HL-60 (cell line): ENCODE measurements at regions not wholly inside any gene's neighbourhood (a gene's known extent, or its start where the extent isn't known, plus 50 kb on each side); places are given as distances from the start of the nearest gene placed in this dataset.

Source experiments
- DNase-seq, 2 experiments: peaks; one replicate each; pipeline ENCODE4 v3.0.0-alpha.2; 2010 to 2020; ENCODE audit warnings: low read depth in 1 of 2, low spot score in 1 of 2
- H3K27ac ChIP-seq: fragments of 250-450 bp; sonication (Bioruptor Pico); replicated peaks from 2 replicates; pipeline ENCODE4 v1.5.1; 2020; ENCODE audit warnings: mild to moderate bottlenecking, moderate library complexity
- H3K27me3 ChIP-seq: fragments of 250-450 bp; sonication (Bioruptor Pico); 2 replicates; pipeline ENCODE4 v1.5.1; 2021; ENCODE audit warnings: mild to moderate bottlenecking, moderate library complexity; ENCODE audit not compliant: insufficient read depth, poor library complexity, severe bottlenecking
- H3K4me3 ChIP-seq: replicated peaks from 2 replicates; pipeline ENCODE4 v1.5.1; 2011; ENCODE audit warnings: mild to moderate bottlenecking, control low read depth, low read length; ENCODE audit not compliant: insufficient read depth
- CTCF ChIP-seq: IDR thresholded peaks from one replicate; pipeline ENCODE4 v1.5.1; 2011; ENCODE audit warnings: low read length, control low read depth, inconsistent platforms; ENCODE audit not compliant: insufficient read depth
- GABPA ChIP-seq: IDR thresholded peaks from 2 replicates; pipeline ENCODE4 v1.6.1; 2012; ENCODE audit warnings: low read depth
- POLR2AphosphoS5 ChIP-seq: IDR thresholded peaks from 2 replicates; pipeline ENCODE4 v1.6.1; 2012; ENCODE audit warnings: low read depth
- SPI1 ChIP-seq: IDR thresholded peaks from 2 replicates; pipeline ENCODE4 v1.6.1; 2012; ENCODE audit warnings: low read depth, mild to moderate bottlenecking, borderline replicate concordance
- TF ChIP-seq, protein P1 (sequence below): IDR thresholded peaks from 2 replicates; pipeline ENCODE4 v1.6.1; 2012; ENCODE audit warnings: low read depth; ENCODE audit not compliant: insufficient replicate concordance

DNA sequence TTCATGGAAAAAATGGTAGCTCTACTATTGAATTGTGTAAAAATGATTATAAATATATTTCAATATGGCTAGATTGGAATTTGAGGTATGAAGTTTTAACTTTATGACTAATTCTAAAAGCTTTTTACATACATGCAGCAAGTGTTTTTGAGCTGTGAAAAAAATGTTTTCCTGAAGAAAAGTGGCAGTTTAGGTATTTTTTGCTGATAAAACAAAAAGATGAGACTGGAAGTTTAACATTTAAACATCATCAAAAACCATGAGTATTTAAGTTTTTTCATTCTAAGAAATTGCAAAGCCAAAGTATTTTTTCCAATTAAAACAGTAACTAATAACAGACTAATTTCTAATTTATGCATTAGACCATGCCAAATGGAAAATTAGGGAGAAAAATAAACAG lies 751.1 kb downstream of the FGF9 start:
- TF ChIP-seq SPI1 (no peak), GABPA (no peak), POLR2AphosphoS5 (no peak), CTCF (no peak)
- TF ChIP-seq, protein P1, sequence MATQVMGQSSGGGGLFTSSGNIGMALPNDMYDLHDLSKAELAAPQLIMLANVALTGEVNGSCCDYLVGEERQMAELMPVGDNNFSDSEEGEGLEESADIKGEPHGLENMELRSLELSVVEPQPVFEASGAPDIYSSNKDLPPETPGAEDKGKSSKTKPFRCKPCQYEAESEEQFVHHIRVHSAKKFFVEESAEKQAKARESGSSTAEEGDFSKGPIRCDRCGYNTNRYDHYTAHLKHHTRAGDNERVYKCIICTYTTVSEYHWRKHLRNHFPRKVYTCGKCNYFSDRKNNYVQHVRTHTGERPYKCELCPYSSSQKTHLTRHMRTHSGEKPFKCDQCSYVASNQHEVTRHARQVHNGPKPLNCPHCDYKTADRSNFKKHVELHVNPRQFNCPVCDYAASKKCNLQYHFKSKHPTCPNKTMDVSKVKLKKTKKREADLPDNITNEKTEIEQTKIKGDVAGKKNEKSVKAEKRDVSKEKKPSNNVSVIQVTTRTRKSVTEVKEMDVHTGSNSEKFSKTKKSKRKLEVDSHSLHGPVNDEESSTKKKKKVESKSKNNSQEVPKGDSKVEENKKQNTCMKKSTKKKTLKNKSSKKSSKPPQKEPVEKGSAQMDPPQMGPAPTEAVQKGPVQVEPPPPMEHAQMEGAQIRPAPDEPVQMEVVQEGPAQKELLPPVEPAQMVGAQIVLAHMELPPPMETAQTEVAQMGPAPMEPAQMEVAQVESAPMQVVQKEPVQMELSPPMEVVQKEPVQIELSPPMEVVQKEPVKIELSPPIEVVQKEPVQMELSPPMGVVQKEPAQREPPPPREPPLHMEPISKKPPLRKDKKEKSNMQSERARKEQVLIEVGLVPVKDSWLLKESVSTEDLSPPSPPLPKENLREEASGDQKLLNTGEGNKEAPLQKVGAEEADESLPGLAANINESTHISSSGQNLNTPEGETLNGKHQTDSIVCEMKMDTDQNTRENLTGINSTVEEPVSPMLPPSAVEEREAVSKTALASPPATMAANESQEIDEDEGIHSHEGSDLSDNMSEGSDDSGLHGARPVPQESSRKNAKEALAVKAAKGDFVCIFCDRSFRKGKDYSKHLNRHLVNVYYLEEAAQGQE, result no peak
- H3K27ac ChIP-seq, result no peak overlapping the region
- H3K27me3 ChIP-seq, result no peaks in the 10 kb centered on the region
- DNase-seq, result no peak
- no peak overlapping the region for H3K4me3 ChIP-seq

GRCh38 chr13:22422712-22423111 lies 751.8 kb downstream of the FGF9 start:
- H3K27me3 ChIP-seq, result no peaks in the 10 kb centered on the region
- H3K27ac ChIP-seq, result no peak overlapping the region
- H3K4me3 ChIP-seq, result no peak overlapping the region
- TF ChIP-seq, protein P1, result no peak
- no peak for TF ChIP-seq POLR2AphosphoS5
- no peak for TF ChIP-seq CTCF
- no peak for TF ChIP-seq SPI1
- TF ChIP-seq GABPA, result no peak
- no peak for DNase-seq

GRCh38 chr13:22423261-22423660 lies 752.4 kb downstream of the FGF9 start:
- TF ChIP-seq GABPA, result no peak
- TF ChIP-seq, protein P1, result no peak
- no peak for TF ChIP-seq POLR2AphosphoS5
- no peak for TF ChIP-seq CTCF
- no peak for TF ChIP-seq SPI1
- Histone ChIP-seq H3K27me3 (no peaks in the 10 kb centered on the region), H3K4me3 (no peak overlapping the region), H3K27ac (no peak overlapping the region)
- no peak for DNase-seq
